Gastroesophageal sphincter (tissue), 3 donors: ENCODE measurements at regions not wholly inside any gene's neighbourhood (a gene's known extent, or its start where the extent isn't known, plus 50 kb on each side); places are given as distances from the start of the nearest gene placed in this dataset.

Experiments
- EP300 ChIP-seq: sonication (generic); formaldehyde crosslinking; IDR thresholded peaks from one replicate; pipeline ENCODE4 v1.6.1; 2017; ENCODE audit warnings: antibody characterized with exemption, mild to moderate bottlenecking
- POLR2A ChIP-seq, 2 donors: fragments of 450-650 bp; IDR thresholded peaks; one replicate each; pipeline ENCODE4 v1.6.1; 2017; ENCODE audit warnings: antibody characterized with exemption in 2 of 2, mild to moderate bottlenecking in 2 of 2, moderate library complexity in 1 of 2
- POLR2AphosphoS5 ChIP-seq: sonication (generic); formaldehyde crosslinking; IDR thresholded peaks from one replicate; pipeline ENCODE4 v1.6.1; 2017; ENCODE audit warnings: antibody characterized with exemption
- TF ChIP-seq, protein P1 (sequence below), 4 experiments: fragments of 200-600 bp in 2 of 4; fragments of 450-650 bp in 2 of 4; sonication (generic) in 1 of 4; IDR thresholded peaks; one replicate each; pipeline ENCODE4 v1.5.1; 2017 to 2019; ENCODE audit warnings: antibody characterized with exemption in 4 of 4, mild to moderate bottlenecking in 2 of 4, moderate library complexity in 2 of 4

DNA sequence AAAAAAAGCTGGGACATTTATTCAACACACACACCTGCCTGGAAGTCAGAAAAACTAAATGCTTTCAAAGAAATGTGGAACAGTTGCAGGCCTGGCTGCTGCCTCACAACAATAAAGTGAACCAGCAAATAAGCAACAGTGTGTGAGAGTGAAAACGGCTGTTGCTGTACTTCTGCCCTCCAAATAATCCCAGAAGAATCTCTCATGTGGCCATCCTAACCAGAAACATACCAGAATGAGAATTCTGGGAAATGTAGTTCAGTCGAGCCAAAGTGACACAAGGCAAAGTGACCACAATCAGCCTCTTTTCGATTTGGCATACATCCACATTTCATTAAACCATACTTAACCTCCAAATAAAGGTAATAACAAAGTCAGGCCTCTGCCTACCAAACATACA is 204.5 kb downstream of the SLC7A11 start:
- TF ChIP-seq, protein P1, sequence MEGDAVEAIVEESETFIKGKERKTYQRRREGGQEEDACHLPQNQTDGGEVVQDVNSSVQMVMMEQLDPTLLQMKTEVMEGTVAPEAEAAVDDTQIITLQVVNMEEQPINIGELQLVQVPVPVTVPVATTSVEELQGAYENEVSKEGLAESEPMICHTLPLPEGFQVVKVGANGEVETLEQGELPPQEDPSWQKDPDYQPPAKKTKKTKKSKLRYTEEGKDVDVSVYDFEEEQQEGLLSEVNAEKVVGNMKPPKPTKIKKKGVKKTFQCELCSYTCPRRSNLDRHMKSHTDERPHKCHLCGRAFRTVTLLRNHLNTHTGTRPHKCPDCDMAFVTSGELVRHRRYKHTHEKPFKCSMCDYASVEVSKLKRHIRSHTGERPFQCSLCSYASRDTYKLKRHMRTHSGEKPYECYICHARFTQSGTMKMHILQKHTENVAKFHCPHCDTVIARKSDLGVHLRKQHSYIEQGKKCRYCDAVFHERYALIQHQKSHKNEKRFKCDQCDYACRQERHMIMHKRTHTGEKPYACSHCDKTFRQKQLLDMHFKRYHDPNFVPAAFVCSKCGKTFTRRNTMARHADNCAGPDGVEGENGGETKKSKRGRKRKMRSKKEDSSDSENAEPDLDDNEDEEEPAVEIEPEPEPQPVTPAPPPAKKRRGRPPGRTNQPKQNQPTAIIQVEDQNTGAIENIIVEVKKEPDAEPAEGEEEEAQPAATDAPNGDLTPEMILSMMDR (IDR thresholded peaks at IDR 0.05): no peak
- TF ChIP-seq POLR2AphosphoS5 (peak; percentile 9), EP300 (no peak), POLR2A (IDR thresholded peaks at IDR 0.05) (no peak)
